Activated naive CD4-positive, alpha-beta T cell treated with anti-CD3 and anti-CD28 coated beads, Interleukin-2, amount 10 ng/mL, durations not matched to agents 7 days and 5 days (primary cell): ENCODE measurements at regions not wholly inside any gene's neighbourhood (a gene's known extent, or its start where the extent isn't known, plus 50 kb on each side); places are given as distances from the start of the nearest gene placed in this dataset.

ENCODE experiments used
- CTCF ChIA-PET: fragments of 350-600 bp; sonication (Branson Sonifier 250); formaldehyde crosslinking; loops from one replicate; lab custom pipeline; 2021; ENCODE audit warnings: antibody characterized with exemption; lab: Charles Lee
- DNase-seq: peaks from one replicate; pipeline ENCODE4 v3.0.0-alpha.2; 2020
- H3K27ac Mint-ChIP-seq: one replicate; pipeline ENCODE4 v1.8.0; 2021; ENCODE audit warnings: mild to moderate bottlenecking, moderate library complexity, mixed read lengths
- H3K27me3 Mint-ChIP-seq: one replicate; pipeline ENCODE4 v1.8.0; 2021; ENCODE audit warnings: mild to moderate bottlenecking, mixed read lengths
- H3K36me3 Mint-ChIP-seq: one replicate; pipeline ENCODE4 v1.8.0; 2021; ENCODE audit warnings: mixed read lengths
- H3K4me1 Mint-ChIP-seq: one replicate; pipeline ENCODE4 v1.8.0; 2021; ENCODE audit warnings: mixed read lengths
- H3K4me3 Mint-ChIP-seq: one replicate; pipeline ENCODE4 v1.8.0; 2021; ENCODE audit warnings: mild to moderate bottlenecking, moderate library complexity, mixed read lengths
- H3K9me3 Mint-ChIP-seq: one replicate; pipeline ENCODE4 v1.8.0; 2021; ENCODE audit warnings: mixed read lengths

GRCh38 chr5:88939300-88939699 lies 56.3 kb upstream of the MEF2C start:
- H3K27ac Mint-ChIP-seq, result no peak overlapping the region
- no peaks in the 10 kb centered on the region for H3K27me3 Mint-ChIP-seq
- H3K4me1 Mint-ChIP-seq, result no peaks in the 10 kb centered on the region
- H3K4me3 Mint-ChIP-seq, result no peak overlapping the region
- no peaks in the 10 kb centered on the region for H3K36me3 Mint-ChIP-seq
- H3K9me3 Mint-ChIP-seq, result no peaks in the 10 kb centered on the region
- CTCF ChIA-PET, result no interaction called here
- DNase-seq, result no peak

- no peaks in the 10 kb centered on the region for H3K4me1 Mint-ChIP-seq
- H3K27ac Mint-ChIP-seq, result no peak overlapping the region
- no peaks in the 10 kb centered on the region for H3K36me3 Mint-ChIP-seq
- CTCF ChIA-PET, result no interaction called here
- no peak for DNase-seq
- no peaks in the 10 kb centered on the region for H3K9me3 Mint-ChIP-seq
- no peaks in the 10 kb centered on the region for H3K27me3 Mint-ChIP-seq
- no peak overlapping the region for H3K4me3 Mint-ChIP-seq
Measured at GRCh38 chr5:88938488-88938887, 55.5 kb upstream of the MEF2C start.

GRCh38 chr5:88937406-88937805 lies 54.4 kb upstream of the MEF2C start:
- Mint-ChIP-seq H3K9me3 (no peaks in the 10 kb centered on the region), H3K27me3 (no peaks in the 10 kb centered on the region), H3K4me1 (no peaks in the 10 kb centered on the region), H3K4me3 (no peak overlapping the region), H3K27ac (no peak overlapping the region), H3K36me3 (no peaks in the 10 kb centered on the region)
- DNase-seq, result no peak
- CTCF ChIA-PET, result no interaction called here

- Mint-ChIP-seq H3K4me3 (no peak overlapping the region), H3K9me3 (no peaks in the 10 kb centered on the region), H3K27ac (no peak overlapping the region), H3K4me1 (no peaks in the 10 kb centered on the region), H3K36me3 (no peaks in the 10 kb centered on the region), H3K27me3 (no peaks in the 10 kb centered on the region)
- CTCF ChIA-PET, result no interaction called here
- DNase-seq, result no peak
Measured at GRCh38 chr5:88934439-88934838, 51.5 kb upstream of the MEF2C start.
